ACC112 (cell line): ENCODE measurements at regions not wholly inside any gene's neighbourhood (a gene's known extent, or its start where the extent isn't known, plus 50 kb on each side); places are given as distances from the start of the nearest gene placed in this dataset.

Experiments
- H2AFZ ChIP-seq: fragments of 200-600 bp; sonication (generic); one replicate; pipeline ENCODE4 v1.6.0; 2017; ENCODE audit warnings: antibody characterized with exemption, low read length; ENCODE audit not compliant: unreplicated experiment
- H3K27ac ChIP-seq: fragments of 200-600 bp; sonication (generic); 2 replicates; pipeline ENCODE4 v1.5.1; 2014; ENCODE audit warnings: low read depth, mild to moderate bottlenecking, antibody characterized with exemption, low read length, moderate library complexity
- H3K27me3 ChIP-seq: fragments of 200-600 bp; sonication (generic); 2 replicates; pipeline ENCODE4 v1.6.1; 2014; ENCODE audit warnings: mild to moderate bottlenecking, antibody characterized with exemption, low read length, moderate library complexity, mixed read lengths; ENCODE audit not compliant: insufficient read depth
- H3K36me3 ChIP-seq: fragments of 200-600 bp; sonication (generic); 2 replicates; pipeline ENCODE4 v1.6.1; 2016; ENCODE audit warnings: mild to moderate bottlenecking, antibody characterized with exemption, low read length, moderate library complexity, mixed read lengths; ENCODE audit not compliant: insufficient read depth
- H3K4me1 ChIP-seq: fragments of 200-600 bp; sonication (generic); one replicate; pipeline ENCODE4 v1.6.1; 2016; ENCODE audit warnings: low read length, mixed read lengths; ENCODE audit not compliant: insufficient read depth, unreplicated experiment, control insufficient read depth
- H3K4me3 ChIP-seq: fragments of 200-600 bp; sonication (generic); 2 replicates; pipeline ENCODE4 v1.5.1; 2014; ENCODE audit warnings: mild to moderate bottlenecking, low read depth, low read length
- H3K79me2 ChIP-seq: fragments of 200-600 bp; sonication (generic); one replicate; pipeline ENCODE4 v1.6.0; 2016; ENCODE audit warnings: low read length; ENCODE audit not compliant: control insufficient read depth, unreplicated experiment, insufficient read depth

- Histone ChIP-seq H3K79me2 (no peaks in the 10 kb centered on the region), H3K4me3 (no peak overlapping the region), H3K36me3 (no peaks in the 10 kb centered on the region), H3K4me1 (peaks cover 15% of the 10 kb centered on the region), H2AFZ (no peak overlapping the region), H3K27ac (no peak overlapping the region), H3K27me3 (no peaks in the 10 kb centered on the region)
These were observed 305.8 kb downstream of the TSN start for GRCh38 chr2:122061206-122061605.

DNA sequence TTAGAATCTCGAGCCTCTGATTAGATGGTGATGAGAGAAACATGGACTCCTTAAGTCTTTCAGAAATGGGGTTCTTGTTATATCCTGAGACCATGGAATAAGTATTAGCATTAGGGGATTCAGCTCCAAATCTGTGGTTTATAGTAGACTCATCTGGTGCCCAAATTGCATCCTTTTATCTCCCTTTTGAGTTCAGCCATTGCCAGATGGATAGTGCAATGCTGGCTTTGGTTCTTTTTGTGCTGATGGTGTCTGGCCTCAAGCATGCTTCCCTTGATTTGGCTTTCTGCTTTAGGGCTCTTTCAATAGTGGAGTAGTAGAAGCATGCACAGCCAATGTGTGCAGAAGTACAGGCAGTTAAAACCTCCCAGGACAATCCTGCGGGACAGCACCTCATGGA, 306.4 kb downstream of the TSN start:
- no peak overlapping the region for H3K4me3 ChIP-seq
- H3K27me3 ChIP-seq: no peaks in the 10 kb centered on the region
- no peak overlapping the region for H3K27ac ChIP-seq
- no peaks in the 10 kb centered on the region for H3K79me2 ChIP-seq
- H3K4me1 ChIP-seq: peaks cover 15% of the 10 kb centered on the region
- no peaks in the 10 kb centered on the region for H3K36me3 ChIP-seq
- H2AFZ ChIP-seq: no peak overlapping the region

DNA sequence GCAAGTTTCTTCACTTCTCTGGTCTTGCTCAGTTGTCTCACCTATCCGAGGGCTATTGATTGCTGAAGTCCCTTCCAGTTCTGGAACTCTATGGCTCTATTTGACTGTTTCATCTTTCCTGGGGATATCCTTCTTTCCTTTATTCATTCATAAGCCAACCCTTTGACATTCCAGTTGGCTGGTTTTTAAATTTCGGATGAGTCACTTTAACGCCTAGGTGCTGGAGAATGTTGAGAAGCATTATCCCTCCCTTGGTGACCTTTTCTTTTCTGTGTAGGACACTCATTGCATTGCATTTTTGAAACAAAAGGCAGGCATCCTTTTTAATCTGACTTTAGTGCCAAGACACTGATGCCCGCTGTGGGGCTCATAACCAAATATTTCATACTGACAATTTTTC, 307.1 kb downstream of the TSN start:
- H2AFZ ChIP-seq: no peak overlapping the region
- no peaks in the 10 kb centered on the region for H3K27me3 ChIP-seq
- H3K36me3 ChIP-seq: no peaks in the 10 kb centered on the region

GRCh38 chr2:122063716-122064115, 308.3 kb downstream of the TSN start:
- Histone ChIP-seq H2AFZ (no peak overlapping the region), H3K4me3 (no peak overlapping the region), H3K4me1 (peaks cover 15% of the 10 kb centered on the region), H3K79me2 (no peaks in the 10 kb centered on the region), H3K36me3 (no peaks in the 10 kb centered on the region), H3K27ac (no peak overlapping the region), H3K27me3 (no peaks in the 10 kb centered on the region)

More for the DNA sequence above, 307.1 kb downstream of the TSN start:
- Histone ChIP-seq H3K79me2 (no peaks in the 10 kb centered on the region), H3K4me3 (no peak overlapping the region), H3K4me1 (peaks cover 15% of the 10 kb centered on the region), H3K27ac (no peak overlapping the region)

- no peaks in the 10 kb centered on the region for H3K79me2 ChIP-seq
- H3K4me3 ChIP-seq: no peak overlapping the region
- no peaks in the 10 kb centered on the region for H3K36me3 ChIP-seq
- H3K4me1 ChIP-seq: no peaks in the 10 kb centered on the region
- no peak overlapping the region for H3K27ac ChIP-seq
- no peaks in the 10 kb centered on the region for H3K27me3 ChIP-seq
- H2AFZ ChIP-seq: no peak overlapping the region
These were observed 314.8 kb downstream of the TSN start for GRCh38 chr2:122070241-122070731.

DNA sequence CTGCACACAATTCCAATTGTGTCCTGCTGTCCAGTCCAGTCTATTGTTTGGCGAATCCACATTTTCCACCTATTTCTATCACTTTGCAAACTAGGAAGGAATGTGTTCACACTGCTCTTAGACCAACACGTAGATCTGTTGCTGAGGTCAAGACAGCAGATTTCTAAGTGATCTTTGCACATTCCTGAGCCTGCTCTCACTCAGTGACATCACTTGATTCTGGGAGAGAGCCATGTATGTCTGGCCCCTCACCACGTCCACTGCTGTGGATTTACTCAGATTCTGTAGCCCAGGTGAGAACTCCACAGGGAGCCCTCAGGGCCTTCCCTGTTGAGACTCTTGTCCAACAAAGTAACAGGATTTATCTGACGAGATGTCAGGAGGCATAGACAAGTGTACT, 317.2 kb downstream of the TSN start:
- H2AFZ ChIP-seq: no peak overlapping the region
- H3K36me3 ChIP-seq: no peaks in the 10 kb centered on the region
- H3K4me1 ChIP-seq: no peaks in the 10 kb centered on the region
- H3K79me2 ChIP-seq: no peaks in the 10 kb centered on the region
- no peak overlapping the region for H3K4me3 ChIP-seq
- no peak overlapping the region for H3K27ac ChIP-seq
- no peaks in the 10 kb centered on the region for H3K27me3 ChIP-seq

- no peak overlapping the region for H3K27ac ChIP-seq
- no peaks in the 10 kb centered on the region for H3K27me3 ChIP-seq
- no peak overlapping the region for H3K4me3 ChIP-seq
- H3K79me2 ChIP-seq: no peaks in the 10 kb centered on the region
- H2AFZ ChIP-seq: no peak overlapping the region
- no peaks in the 10 kb centered on the region for H3K36me3 ChIP-seq
- H3K4me1 ChIP-seq: no peaks in the 10 kb centered on the region
These were observed 318.8 kb downstream of the TSN start for GRCh38 chr2:122074201-122074600.

DNA sequence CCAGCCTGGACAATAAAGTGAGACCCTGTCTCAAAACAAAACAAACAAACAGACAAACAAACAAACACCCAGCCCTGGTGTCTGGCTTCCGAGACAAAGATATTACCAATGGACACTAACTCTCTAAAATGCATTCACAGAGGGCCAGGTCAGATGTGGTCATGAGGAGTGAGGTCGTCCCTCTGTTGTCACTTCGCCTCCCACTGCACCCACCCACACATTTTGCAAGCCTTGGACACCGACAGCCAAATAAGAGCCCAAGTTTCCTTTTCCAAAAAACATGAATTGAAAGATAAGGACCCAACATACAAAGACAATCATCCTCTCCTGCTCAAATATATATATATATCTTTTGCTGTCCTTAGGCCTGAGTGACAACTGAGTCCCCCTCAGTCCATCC, 319.9 kb downstream of the TSN start:
- no peak overlapping the region for H2AFZ ChIP-seq
- no peaks in the 10 kb centered on the region for H3K4me1 ChIP-seq
- no peaks in the 10 kb centered on the region for H3K36me3 ChIP-seq
- no peaks in the 10 kb centered on the region for H3K79me2 ChIP-seq
- no peak overlapping the region for H3K4me3 ChIP-seq
- no peaks in the 10 kb centered on the region for H3K27me3 ChIP-seq
- H3K27ac ChIP-seq: no peak overlapping the region

DNA sequence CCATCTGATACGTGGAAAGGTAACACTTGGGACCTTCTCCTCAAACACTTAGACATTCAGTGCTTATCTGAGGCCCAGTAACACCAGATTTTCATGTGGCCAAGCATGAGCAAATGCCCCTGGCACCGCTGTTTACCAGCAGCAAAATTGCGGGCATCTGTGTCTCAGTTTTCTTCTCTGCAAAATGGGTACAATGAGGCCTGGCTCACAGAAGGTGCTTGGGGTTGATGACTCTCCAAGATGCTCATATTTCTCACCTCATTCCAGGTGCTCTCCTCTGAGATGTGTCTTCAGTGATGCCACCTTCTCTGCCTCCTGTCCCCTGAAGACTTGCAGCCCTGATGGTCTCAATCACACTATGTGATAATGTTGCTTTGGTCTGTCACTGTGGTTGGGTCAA, 321.7 kb downstream of the TSN start:
- Histone ChIP-seq H3K36me3 (no peaks in the 10 kb centered on the region), H3K27ac (no peak overlapping the region), H3K27me3 (no peaks in the 10 kb centered on the region), H2AFZ (no peak overlapping the region), H3K4me1 (no peaks in the 10 kb centered on the region), H3K79me2 (no peaks in the 10 kb centered on the region), H3K4me3 (no peak overlapping the region)

DNA sequence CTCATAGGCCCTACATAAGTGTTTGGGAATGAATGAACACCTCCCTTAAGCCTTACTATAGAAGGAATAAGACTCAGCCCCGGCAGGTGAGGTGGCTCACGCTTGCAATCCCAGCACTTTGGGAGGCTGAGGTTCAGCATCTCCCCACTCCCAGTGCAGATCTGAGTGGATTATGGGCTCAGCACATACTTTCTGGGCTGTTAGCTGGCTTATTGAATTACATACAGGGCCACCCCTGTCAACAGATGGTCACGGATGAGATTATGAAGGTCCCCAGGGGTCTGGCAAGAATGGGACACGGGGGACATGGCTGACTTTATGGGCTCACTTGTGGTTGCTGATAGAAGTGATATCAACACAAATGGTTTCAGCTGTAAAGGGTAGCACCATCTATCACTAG, 322.3 kb downstream of the TSN start:
- Histone ChIP-seq H3K36me3 (no peaks in the 10 kb centered on the region), H3K27me3 (no peaks in the 10 kb centered on the region), H3K4me3 (no peak overlapping the region), H3K79me2 (no peaks in the 10 kb centered on the region), H3K27ac (no peak overlapping the region), H3K4me1 (no peaks in the 10 kb centered on the region), H2AFZ (no peak overlapping the region)

GRCh38 chr2:122078451-122078850, 323.0 kb downstream of the TSN start:
- no peaks in the 10 kb centered on the region for H3K27me3 ChIP-seq
- H3K27ac ChIP-seq: no peak overlapping the region

More at GRCh38 chr2:122078451-122078850, 323.0 kb downstream of the TSN start:
- H2AFZ ChIP-seq: no peak overlapping the region
- H3K4me3 ChIP-seq: no peak overlapping the region
- no peaks in the 10 kb centered on the region for H3K79me2 ChIP-seq
- no peaks in the 10 kb centered on the region for H3K4me1 ChIP-seq
- H3K36me3 ChIP-seq: no peaks in the 10 kb centered on the region
